Omental fat pad (tissue), 3 donors: ENCODE measurements at regions not wholly inside any gene's neighbourhood (a gene's known extent, or its start where the extent isn't known, plus 50 kb on each side); places are given as distances from the start of the nearest gene placed in this dataset.
"Not testable (repeated sequence)": the region's sequence is repeated elsewhere in the genome, so short reads cannot be mapped to it uniquely, and the experiment has no call there.

Experiments used
- ATAC-seq: fragments of 150-250 bp; one replicate; pipeline ENCODE4 v1.9.1; 2016; ENCODE audit warnings: mild to moderate bottlenecking, moderate library complexity; ENCODE audit not compliant: low FRiP score
- DNase-seq: peaks from one replicate; pipeline ENCODE4 v3.0.0-alpha.2; 2019; ENCODE audit warnings: low spot score
- TF ChIP-seq, protein P1 (sequence below), 3 donors: fragments of 450-650 bp; IDR thresholded peaks; one replicate each; pipeline ENCODE4 v1.5.1; 2016 to 2017; ENCODE audit warnings: antibody characterized with exemption in 3 of 3, mild to moderate bottlenecking in 3 of 3, moderate library complexity in 2 of 3

DNA sequence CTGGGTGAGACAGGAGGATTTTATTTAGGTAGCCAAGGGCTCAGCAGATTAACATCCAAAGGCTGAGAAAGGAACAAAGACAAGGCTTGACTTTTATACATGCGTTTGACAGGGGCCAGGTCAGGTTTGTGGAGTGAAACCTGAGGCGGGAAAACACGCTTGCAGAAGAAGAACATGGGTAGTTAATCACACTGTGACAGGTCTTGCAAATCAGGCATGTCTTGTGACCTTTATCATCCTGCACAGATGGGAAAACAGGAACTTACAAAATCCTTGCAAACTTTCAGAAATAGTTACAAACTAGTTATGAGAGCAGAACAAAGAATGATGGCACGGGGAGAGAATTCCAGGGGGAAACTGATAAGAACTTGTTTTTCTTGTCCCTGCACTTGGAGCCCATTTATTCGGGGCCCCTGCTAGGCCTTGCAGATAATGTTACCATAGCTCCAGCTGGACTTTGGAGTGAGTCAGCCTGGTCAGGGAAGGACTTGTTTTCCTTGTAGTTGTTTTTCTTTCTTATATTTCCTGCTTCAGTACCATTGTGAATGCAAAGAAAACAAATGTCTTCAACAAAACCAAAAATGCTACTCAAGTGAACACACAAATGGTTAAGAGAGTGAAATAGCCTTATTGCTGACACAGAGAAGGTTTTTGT lies 965.9 kb upstream of the ROBO1 start:
- ATAC-seq, result no peak
- no peak for DNase-seq
- TF ChIP-seq, protein P1, sequence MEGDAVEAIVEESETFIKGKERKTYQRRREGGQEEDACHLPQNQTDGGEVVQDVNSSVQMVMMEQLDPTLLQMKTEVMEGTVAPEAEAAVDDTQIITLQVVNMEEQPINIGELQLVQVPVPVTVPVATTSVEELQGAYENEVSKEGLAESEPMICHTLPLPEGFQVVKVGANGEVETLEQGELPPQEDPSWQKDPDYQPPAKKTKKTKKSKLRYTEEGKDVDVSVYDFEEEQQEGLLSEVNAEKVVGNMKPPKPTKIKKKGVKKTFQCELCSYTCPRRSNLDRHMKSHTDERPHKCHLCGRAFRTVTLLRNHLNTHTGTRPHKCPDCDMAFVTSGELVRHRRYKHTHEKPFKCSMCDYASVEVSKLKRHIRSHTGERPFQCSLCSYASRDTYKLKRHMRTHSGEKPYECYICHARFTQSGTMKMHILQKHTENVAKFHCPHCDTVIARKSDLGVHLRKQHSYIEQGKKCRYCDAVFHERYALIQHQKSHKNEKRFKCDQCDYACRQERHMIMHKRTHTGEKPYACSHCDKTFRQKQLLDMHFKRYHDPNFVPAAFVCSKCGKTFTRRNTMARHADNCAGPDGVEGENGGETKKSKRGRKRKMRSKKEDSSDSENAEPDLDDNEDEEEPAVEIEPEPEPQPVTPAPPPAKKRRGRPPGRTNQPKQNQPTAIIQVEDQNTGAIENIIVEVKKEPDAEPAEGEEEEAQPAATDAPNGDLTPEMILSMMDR (IDR thresholded peaks at IDR 0.05), result no peak

DNA sequence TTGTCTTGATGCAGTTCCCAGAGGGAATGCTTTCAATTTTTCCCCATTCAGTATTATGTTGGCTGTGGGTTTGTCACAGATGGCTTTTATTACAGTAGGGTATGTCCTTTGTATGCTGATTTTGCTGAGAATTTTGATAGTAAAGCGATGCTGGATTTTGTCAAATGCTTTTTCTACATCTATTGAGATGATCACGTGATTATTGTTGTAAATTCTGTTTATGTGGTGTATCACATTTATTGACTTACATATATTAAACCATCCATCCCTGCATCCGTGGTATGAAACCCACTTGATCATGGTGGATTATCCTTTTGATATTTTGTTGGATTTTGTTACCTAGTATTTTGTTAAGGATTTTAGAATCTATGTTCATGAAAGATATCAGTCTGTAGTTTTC lies 959.8 kb upstream of the ROBO1 start:
- not testable (repeated sequence) for DNase-seq, ATAC-seq

DNA sequence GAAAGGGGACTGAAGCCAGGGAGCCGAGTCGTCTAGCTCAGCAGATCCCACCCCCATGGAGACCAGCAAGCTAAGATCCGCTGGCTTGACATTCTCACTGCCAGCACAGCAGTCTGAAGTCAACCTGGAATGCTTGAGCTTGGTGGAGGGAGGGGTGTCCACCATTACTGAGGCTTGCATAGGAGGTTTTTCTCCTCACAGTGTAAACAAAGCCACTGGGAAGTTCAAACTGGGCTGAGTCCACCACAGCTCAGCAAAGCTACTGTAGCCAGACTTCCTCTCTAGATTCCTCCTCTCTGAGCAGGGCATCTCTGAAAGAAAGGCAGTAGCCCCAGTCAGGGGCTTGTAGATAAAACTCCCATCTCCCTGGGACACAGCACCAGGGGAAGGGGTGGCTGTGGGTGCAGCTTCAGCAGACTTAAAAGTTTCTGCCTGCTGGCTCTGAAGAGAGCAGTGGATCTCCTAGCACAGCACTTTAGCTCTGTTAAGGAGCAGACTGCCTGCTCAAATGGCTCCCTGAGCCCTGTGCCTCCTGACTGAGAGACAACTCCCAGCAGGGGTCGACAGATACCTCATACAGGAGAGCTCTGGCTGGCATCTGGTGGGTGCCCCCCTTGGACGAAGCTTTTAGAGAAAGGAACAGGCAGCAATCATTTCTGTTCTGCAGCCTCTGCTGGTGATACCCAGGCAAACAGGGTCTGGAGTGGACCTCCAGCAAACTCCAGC lies 942.0 kb upstream of the ROBO1 start:
- DNase-seq, ATAC-seq: not testable (repeated sequence)

DNA sequence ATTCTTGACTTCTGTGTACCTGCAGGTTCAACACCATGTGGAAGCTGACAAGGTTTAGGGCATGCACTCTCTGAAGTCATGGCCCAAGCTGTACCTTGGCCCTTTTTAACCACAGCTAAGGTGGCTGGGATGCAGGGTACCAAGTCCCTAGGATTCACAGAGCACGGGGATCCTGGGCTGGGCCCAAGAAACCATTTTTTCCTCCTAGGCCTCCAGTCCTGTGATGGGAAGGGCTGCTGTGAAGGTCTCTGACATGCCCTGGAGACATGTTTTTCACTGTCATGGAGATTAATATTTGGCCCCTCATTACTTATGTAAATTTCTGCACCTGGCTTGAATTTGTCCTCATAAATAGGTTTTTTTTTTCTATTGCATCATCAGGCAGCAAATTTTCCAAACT lies 937.5 kb upstream of the ROBO1 start:
- DNase-seq (no peak), ATAC-seq (no peak)
- TF ChIP-seq, protein P1 (IDR thresholded peaks at IDR 0.05), result no peak

DNA sequence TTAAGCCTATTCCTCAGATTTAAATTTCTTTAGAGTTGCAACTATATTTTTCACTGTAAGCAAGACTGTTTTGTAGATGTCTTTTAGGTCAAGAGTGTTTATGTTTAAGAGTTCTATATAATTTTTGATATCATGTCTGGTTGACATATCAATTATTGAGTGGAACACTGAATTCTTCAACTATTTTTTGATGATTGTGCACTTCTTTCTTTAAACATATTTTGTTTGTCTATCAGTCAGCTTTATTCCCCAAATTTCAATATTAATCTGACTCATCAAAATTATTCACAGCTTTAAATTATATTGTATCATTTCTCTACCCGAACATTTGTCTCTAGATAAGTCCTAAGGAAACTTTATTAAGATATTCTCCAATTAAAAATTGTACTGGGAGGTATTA lies 933.6 kb upstream of the ROBO1 start:
- no peak for DNase-seq
- ATAC-seq, result no peak
- TF ChIP-seq, protein P1 (IDR thresholded peaks at IDR 0.05), result no peak

DNA sequence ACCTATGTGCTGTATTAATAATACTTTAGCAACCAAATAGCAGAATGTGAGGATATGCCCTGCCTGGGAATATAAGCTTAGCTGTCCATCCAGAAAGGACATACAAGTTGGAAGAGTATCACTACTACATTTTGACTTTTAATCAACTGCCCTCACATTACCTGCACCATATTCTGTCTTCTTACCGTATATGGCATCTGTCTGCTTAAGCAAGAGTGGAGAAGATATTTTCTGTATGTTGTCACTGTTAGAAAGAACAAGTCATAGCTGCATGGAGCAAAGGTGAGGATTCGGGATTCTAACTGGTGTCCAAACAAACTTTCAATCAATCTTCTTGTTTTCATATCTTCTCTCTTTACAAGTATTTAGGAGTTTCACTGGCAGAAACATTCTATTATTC lies 929.5 kb upstream of the ROBO1 start:
- ATAC-seq, result no peak
- no peak for DNase-seq
- TF ChIP-seq, protein P1 (IDR thresholded peaks at IDR 0.05), result no peak

DNA sequence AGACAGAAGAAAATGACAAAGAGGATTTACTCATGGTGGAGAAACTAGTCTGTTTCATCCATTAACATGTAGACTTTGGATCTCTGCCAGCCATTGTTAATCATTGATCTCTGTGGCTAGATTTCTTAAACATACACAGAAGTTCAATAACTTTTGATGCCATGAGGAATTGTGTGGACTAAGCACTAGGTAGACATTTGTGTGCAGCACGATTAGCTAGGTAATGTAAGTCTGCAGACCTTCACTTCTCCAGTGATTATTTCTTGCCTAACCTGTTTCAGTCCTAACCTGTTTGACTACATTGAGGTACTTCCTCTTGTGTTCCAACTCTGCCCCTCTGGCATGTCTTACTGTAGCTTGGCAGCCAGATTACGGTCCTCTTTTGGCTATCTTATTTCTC lies 928.5 kb upstream of the ROBO1 start:
- ATAC-seq (no peak), DNase-seq (no peak)
- TF ChIP-seq, protein P1 (IDR thresholded peaks at IDR 0.05), result no peak

DNA sequence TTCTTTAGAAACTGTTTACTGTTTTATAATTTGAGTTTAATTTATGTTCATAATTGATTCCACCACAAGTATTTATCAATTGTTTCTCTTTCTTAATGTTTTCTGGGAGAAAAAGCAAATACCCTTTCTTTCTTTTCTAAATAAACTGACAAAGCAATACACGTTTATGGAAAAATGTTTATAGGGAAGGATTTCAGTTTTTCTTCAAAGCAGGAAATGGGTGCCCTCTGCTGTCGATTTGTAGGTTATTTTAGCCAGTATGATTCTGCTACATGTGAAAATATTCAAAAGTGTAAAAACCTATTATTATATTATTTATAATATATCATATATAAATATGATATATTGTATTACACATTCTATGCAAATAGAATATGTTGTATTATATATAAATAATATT lies 921.0 kb upstream of the ROBO1 start:
- ATAC-seq (no peak), DNase-seq (no peak)

More for the DNA sequence above, 921.0 kb upstream of the ROBO1 start:
- TF ChIP-seq, protein P1 (IDR thresholded peaks at IDR 0.05), result no peak
